ENCODE measurements at regions not wholly inside any gene's neighbourhood (a gene's known extent, or its start where the extent isn't known, plus 50 kb on each side); places are given as distances from the start of the nearest gene placed in this dataset.

DNA sequence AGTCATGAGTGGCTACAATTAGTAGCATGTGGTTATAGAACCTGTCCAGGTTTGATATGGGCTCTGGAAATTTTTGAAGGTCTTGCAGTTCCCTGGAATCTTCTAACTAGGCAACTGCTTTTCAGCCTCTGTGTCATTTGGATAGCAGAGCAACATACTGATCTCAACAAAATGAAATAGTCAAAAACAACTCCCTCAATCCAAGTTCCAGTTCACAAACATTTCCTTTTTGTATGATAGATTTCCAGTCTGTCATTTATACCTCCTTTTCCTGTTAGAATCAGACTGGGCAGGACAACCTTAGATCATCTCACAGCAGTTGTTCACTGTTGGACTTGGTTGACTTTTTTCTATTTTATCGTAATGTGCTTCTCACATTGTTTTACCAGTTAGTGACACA, 442.1 kb upstream of the PDE3A start:
- TF ChIP-seq, protein P1, sequence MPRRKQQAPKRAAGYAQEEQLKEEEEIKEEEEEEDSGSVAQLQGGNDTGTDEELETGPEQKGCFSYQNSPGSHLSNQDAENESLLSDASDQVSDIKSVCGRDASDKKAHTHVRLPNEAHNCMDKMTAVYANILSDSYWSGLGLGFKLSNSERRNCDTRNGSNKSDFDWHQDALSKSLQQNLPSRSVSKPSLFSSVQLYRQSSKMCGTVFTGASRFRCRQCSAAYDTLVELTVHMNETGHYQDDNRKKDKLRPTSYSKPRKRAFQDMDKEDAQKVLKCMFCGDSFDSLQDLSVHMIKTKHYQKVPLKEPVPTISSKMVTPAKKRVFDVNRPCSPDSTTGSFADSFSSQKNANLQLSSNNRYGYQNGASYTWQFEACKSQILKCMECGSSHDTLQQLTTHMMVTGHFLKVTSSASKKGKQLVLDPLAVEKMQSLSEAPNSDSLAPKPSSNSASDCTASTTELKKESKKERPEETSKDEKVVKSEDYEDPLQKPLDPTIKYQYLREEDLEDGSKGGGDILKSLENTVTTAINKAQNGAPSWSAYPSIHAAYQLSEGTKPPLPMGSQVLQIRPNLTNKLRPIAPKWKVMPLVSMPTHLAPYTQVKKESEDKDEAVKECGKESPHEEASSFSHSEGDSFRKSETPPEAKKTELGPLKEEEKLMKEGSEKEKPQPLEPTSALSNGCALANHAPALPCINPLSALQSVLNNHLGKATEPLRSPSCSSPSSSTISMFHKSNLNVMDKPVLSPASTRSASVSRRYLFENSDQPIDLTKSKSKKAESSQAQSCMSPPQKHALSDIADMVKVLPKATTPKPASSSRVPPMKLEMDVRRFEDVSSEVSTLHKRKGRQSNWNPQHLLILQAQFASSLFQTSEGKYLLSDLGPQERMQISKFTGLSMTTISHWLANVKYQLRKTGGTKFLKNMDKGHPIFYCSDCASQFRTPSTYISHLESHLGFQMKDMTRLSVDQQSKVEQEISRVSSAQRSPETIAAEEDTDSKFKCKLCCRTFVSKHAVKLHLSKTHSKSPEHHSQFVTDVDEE (CRISPR knock-in tag; IDR thresholded peaks at IDR 0.05): no peak
- TF ChIP-seq, protein P2, sequence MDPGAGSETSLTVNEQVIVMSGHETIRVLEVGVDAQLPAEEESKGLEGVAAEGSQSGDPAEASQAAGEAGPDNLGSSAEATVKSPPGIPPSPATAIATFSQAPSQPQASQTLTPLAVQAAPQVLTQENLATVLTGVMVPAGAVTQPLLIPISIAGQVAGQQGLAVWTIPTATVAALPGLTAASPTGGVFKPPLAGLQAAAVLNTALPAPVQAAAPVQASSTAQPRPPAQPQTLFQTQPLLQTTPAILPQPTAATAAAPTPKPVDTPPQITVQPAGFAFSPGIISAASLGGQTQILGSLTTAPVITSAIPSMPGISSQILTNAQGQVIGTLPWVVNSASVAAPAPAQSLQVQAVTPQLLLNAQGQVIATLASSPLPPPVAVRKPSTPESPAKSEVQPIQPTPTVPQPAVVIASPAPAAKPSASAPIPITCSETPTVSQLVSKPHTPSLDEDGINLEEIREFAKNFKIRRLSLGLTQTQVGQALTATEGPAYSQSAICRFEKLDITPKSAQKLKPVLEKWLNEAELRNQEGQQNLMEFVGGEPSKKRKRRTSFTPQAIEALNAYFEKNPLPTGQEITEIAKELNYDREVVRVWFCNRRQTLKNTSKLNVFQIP (CRISPR knock-in tag; IDR thresholded peaks at IDR 0.05; ENCODE audit: borderline replicate concordance, low read depth): no peak
- TF ChIP-seq ISL1 (CRISPR knock-in tag; IDR thresholded peaks at IDR 0.05) (no peak), ZC3H10 (CRISPR knock-in tag; IDR thresholded peaks at IDR 0.05) (no peak), PPARA (CRISPR knock-in tag; IDR thresholded peaks at IDR 0.05; ENCODE audit: borderline replicate concordance) (no peak), OSR1 (CRISPR knock-in tag; IDR thresholded peaks at IDR 0.05) (no peak), ZNF8 (CRISPR knock-in tag; IDR thresholded peaks at IDR 0.05) (no peak), TCF4 (CRISPR knock-in tag; IDR thresholded peaks at IDR 0.05; ENCODE audit: borderline replicate concordance) (no peak), GLIS3 (CRISPR knock-in tag; IDR thresholded peaks at IDR 0.05) (no peak), ZNF70 (CRISPR knock-in tag; IDR thresholded peaks at IDR 0.05) (no peak), CSDC2 (CRISPR knock-in tag; IDR thresholded peaks at IDR 0.05) (no peak), ZFP3 (CRISPR knock-in tag; IDR thresholded peaks at IDR 0.05) (no peak)
- TF ChIP-seq, protein P3, sequence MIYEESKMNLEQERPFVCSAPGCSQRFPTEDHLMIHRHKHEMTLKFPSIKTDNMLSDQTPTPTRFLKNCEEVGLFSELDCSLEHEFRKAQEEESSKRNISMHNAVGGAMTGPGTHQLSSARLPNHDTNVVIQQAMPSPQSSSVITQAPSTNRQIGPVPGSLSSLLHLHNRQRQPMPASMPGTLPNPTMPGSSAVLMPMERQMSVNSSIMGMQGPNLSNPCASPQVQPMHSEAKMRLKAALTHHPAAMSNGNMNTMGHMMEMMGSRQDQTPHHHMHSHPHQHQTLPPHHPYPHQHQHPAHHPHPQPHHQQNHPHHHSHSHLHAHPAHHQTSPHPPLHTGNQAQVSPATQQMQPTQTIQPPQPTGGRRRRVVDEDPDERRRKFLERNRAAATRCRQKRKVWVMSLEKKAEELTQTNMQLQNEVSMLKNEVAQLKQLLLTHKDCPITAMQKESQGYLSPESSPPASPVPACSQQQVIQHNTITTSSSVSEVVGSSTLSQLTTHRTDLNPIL (CRISPR knock-in tag; IDR thresholded peaks at IDR 0.05; ENCODE audit: low read depth): no peak
- ATAC-seq: no peak

DNA sequence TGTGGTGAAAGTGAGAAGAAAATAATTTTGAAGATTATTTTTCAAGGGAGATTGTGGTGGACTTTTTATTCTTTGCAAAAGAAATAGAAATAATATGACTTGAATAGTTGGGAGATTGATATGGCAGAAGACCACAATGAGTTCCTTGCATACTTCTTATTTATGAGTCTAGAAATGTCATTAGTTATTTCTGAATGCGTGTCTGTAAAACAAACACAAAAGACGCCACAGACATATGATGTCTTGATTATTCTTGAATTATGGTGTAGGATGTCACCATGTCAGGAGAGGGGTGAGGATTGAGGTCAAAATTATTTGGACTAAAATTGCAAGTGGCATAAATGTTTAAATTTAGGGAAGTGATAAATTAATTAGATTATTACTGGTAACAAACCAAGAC, 440.7 kb upstream of the PDE3A start:
- TF ChIP-seq CSDC2 (CRISPR knock-in tag; IDR thresholded peaks at IDR 0.05): no peak
- TF ChIP-seq RARB (CRISPR knock-in tag; IDR thresholded peaks at IDR 0.05): no peak
- TF ChIP-seq, protein P2 (CRISPR knock-in tag; IDR thresholded peaks at IDR 0.05; ENCODE audit: borderline replicate concordance, low read depth): no peak
- TF ChIP-seq, protein P3 (CRISPR knock-in tag; IDR thresholded peaks at IDR 0.05; ENCODE audit: low read depth): no peak
- no peak for TF ChIP-seq ZFP30 (CRISPR knock-in tag; IDR thresholded peaks at IDR 0.05)
- no peak for TF ChIP-seq TOX (CRISPR knock-in tag; IDR thresholded peaks at IDR 0.05; ENCODE audit: borderline replicate concordance)
- TF ChIP-seq, protein P4, sequence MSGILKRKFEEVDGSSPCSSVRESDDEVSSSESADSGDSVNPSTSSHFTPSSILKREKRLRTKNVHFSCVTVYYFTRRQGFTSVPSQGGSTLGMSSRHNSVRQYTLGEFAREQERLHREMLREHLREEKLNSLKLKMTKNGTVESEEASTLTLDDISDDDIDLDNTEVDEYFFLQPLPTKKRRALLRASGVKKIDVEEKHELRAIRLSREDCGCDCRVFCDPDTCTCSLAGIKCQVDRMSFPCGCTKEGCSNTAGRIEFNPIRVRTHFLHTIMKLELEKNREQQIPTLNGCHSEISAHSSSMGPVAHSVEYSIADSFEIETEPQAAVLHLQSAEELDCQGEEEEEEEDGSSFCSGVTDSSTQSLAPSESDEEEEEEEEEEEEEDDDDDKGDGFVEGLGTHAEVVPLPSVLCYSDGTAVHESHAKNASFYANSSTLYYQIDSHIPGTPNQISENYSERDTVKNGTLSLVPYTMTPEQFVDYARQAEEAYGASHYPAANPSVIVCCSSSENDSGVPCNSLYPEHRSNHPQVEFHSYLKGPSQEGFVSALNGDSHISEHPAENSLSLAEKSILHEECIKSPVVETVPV (CRISPR knock-in tag; IDR thresholded peaks at IDR 0.05): no peak
- TF ChIP-seq ZC3H10 (CRISPR knock-in tag; IDR thresholded peaks at IDR 0.05): no peak
- no peak for TF ChIP-seq OSR1 (CRISPR knock-in tag; IDR thresholded peaks at IDR 0.05)
- TF ChIP-seq ZFP3 (CRISPR knock-in tag; IDR thresholded peaks at IDR 0.05): no peak
- no peak for TF ChIP-seq PPARA (CRISPR knock-in tag; IDR thresholded peaks at IDR 0.05; ENCODE audit: borderline replicate concordance)
- TF ChIP-seq, protein P1 (CRISPR knock-in tag; IDR thresholded peaks at IDR 0.05): no peak
- TF ChIP-seq GLIS3 (CRISPR knock-in tag; IDR thresholded peaks at IDR 0.05): no peak
- no peak for TF ChIP-seq ISL1 (CRISPR knock-in tag; IDR thresholded peaks at IDR 0.05)
- TF ChIP-seq, protein P5, sequence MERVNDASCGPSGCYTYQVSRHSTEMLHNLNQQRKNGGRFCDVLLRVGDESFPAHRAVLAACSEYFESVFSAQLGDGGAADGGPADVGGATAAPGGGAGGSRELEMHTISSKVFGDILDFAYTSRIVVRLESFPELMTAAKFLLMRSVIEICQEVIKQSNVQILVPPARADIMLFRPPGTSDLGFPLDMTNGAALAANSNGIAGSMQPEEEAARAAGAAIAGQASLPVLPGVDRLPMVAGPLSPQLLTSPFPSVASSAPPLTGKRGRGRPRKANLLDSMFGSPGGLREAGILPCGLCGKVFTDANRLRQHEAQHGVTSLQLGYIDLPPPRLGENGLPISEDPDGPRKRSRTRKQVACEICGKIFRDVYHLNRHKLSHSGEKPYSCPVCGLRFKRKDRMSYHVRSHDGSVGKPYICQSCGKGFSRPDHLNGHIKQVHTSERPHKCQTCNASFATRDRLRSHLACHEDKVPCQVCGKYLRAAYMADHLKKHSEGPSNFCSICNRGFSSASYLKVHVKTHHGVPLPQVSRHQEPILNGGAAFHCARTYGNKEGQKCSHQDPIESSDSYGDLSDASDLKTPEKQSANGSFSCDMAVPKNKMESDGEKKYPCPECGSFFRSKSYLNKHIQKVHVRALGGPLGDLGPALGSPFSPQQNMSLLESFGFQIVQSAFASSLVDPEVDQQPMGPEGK (CRISPR knock-in tag; IDR thresholded peaks at IDR 0.05; ENCODE audit: borderline replicate concordance): no peak
- TF ChIP-seq ZNF8 (CRISPR knock-in tag; IDR thresholded peaks at IDR 0.05): no peak
- ATAC-seq: no peak

All from SK-N-SH treated with all-trans-retinoic acid at 6 μM for 48 hours (cell line).